Cardiac fibroblast (primary cell): ENCODE measurements at regions not wholly inside any gene's neighbourhood (a gene's known extent, or its start where the extent isn't known, plus 50 kb on each side); places are given as distances from the start of the nearest gene placed in this dataset.
A peak's percentile ranks its signal among the peaks of the same experiment; 100 is the strongest.

Source experiments
- DNase-seq, 2 donors: peaks; one replicate each; pipeline versions ENCODE4 v3.0.0 to v3.0.0-alpha.2; 2010; ENCODE audit warnings: low read depth in 2 of 2
- H3K4me3 ChIP-seq, 2 donors: replicated peaks in 1 of 2; 1 replicate in 1 of 2; 2 replicates in 1 of 2; pipeline ENCODE4 v1.5.1; 2011; ENCODE audit warnings: low read depth in 2 of 2, low read length in 2 of 2, mild to moderate bottlenecking in 2 of 2, moderate library complexity in 1 of 2
- CTCF ChIP-seq: IDR thresholded peaks from one replicate; pipeline ENCODE4 v1.5.1; 2011; ENCODE audit warnings: low read depth, mild to moderate bottlenecking, low read length, inconsistent platforms

DNA sequence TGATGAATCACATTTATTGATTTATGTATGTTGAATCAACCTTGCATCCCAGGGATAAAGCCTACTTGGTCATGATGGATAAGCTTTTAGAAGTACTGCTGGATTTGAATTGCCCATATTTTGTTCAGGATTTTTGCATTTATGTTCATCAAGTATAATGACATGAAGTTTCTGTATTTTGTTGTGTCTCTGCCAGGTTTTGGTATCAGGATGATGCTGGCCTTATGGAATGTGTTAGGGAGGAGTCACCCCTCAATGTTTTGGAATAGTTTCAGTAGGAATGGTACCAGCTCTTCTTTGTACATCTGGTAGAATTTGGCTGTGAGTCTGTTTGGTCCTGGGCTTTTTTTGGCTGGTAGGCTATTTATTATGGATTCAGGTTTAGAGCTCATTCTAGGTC, 1643.1 kb upstream of the B3GALT2 start:
- no peak for TF ChIP-seq CTCF
- H3K4me3 ChIP-seq, result no peak overlapping the region
- DNase-seq, result peak in 1 of 2 donors; percentile 8

- H3K4me3 ChIP-seq, result no peak overlapping the region
- no peak for TF ChIP-seq CTCF
- DNase-seq, result no peak
Observed at GRCh38 chr1:194825382-194825781, 1639.0 kb upstream of the B3GALT2 start.

DNA sequence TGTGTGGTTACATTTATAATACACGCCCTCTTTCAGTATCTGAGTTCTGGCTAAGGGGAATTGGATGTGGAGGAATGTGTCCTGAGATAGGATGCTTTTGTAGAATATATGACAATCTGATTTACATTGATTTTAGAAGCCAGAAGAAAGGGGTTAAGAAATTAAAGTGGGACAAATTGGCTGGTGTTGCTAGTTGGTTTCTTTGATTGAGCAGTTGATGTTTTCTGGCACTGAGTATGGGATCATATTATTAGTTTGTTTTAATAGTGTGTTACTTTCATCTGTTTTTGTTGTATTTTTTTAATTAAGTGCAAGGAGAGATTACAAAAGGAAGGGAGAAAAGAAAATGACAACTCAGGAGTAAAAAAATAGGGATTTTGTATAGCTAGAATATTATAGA, 1634.7 kb upstream of the B3GALT2 start:
- no peak for TF ChIP-seq CTCF

DNA sequence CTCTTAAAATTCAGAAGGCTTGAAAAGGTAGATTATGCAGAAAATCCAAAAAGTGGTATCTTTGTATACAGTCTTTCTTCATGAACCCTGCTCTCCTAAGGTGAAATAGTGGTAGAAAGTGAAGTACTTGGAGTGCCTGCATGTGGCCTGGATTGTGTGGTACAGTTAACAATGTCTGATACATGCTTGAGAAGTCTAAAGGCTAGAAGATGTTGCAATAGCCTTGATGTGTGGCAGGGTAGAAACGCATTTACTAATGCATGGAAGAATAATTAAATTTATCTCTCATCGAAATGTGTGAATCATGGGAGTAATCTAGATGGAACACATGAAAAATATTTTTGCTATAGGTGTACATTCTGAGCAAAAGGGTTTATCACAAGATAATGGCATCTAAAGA, 1632.3 kb upstream of the B3GALT2 start:
- DNase-seq, result no peak
- no peak for TF ChIP-seq CTCF
- no peak overlapping the region for H3K4me3 ChIP-seq

More for the DNA sequence above, 1634.7 kb upstream of the B3GALT2 start:
- no peak for DNase-seq
- no peak overlapping the region for H3K4me3 ChIP-seq

DNA sequence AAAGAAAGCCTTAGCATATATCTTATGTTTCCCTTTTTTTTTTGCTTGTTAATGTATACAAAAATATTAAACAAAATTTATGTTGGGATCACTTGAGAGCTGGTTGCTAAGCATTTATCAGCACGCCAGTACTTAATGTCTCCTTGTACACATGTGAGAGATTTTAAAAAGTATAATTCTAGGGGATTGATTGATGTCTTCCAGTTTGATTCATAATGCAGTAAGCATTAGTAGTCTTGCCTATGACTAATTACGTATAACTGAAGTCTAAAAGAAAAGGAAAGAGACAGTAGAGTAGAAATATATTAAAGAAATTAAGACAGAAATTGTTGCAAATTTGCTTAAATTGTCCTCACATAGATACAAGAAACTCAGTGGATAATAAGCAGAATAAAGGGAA, 1630.4 kb upstream of the B3GALT2 start:
- no peak for DNase-seq
- TF ChIP-seq CTCF, result no peak

DNA sequence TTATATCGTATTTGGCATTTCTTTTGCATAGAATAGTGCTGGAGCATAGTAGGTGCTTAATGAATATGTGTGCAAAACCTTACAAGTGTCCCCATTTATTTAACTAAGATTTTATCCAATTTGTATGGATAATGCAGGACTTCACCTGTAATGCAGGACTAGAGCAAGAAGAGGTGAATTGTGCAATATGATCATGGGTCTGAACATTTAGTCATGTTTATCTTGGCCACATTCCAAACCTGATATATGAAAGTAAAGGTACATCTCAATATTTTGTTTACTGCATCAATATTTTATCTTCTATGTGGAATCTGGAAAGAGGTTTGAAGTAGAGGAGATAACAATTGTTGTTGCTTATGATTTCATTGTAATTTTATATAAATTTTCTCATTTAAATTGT, 1626.7 kb upstream of the B3GALT2 start:
- no peak for TF ChIP-seq CTCF
- H3K4me3 ChIP-seq, result no peak overlapping the region
- no peak for DNase-seq

More for the DNA sequence above, 1630.4 kb upstream of the B3GALT2 start:
- H3K4me3 ChIP-seq, result no peak overlapping the region

GRCh38 chr1:194809665-194810064, 1623.3 kb upstream of the B3GALT2 start:
- no peak overlapping the region for H3K4me3 ChIP-seq
- DNase-seq, result no peak
- TF ChIP-seq CTCF, result no peak
